ENCODE measurements at regions not wholly inside any gene's neighbourhood (a gene's known extent, or its start where the extent isn't known, plus 50 kb on each side); places are given as distances from the start of the nearest gene placed in this dataset.

DNA sequence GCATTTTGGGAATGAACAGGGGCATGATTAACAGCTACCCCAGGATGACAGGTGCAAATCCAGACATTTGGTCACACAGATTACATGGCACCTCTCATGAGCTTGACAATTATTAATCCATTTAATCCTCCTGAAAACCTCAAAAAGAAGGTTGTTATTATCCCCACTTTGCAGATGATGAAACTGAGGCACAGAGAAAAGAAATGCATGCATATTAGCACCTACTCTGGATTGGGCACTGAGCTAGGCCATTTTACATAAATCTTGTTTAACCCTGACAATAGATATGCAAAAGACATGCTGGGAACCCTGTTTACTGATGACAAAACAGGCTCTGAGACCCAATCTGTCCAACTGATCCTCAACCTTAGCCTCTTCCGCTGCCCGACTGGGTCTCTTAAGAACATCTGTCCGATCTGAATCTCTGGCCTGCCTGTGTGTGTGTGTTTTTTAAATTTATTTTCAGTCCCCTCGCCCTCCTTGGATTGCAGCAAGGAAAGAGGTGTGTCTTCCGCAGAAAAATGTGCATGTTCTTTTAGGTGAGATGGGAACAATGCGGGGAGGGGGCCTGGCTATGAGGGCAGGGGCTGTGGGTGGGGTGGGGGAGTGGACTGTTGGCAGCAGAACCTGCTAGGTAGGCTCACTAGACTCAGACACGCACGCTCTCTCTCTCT lies 162.5 kb downstream of the WNT7A start:
- TF ChIP-seq, protein P1, sequence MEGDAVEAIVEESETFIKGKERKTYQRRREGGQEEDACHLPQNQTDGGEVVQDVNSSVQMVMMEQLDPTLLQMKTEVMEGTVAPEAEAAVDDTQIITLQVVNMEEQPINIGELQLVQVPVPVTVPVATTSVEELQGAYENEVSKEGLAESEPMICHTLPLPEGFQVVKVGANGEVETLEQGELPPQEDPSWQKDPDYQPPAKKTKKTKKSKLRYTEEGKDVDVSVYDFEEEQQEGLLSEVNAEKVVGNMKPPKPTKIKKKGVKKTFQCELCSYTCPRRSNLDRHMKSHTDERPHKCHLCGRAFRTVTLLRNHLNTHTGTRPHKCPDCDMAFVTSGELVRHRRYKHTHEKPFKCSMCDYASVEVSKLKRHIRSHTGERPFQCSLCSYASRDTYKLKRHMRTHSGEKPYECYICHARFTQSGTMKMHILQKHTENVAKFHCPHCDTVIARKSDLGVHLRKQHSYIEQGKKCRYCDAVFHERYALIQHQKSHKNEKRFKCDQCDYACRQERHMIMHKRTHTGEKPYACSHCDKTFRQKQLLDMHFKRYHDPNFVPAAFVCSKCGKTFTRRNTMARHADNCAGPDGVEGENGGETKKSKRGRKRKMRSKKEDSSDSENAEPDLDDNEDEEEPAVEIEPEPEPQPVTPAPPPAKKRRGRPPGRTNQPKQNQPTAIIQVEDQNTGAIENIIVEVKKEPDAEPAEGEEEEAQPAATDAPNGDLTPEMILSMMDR (IDR thresholded peaks at IDR 0.05), result no peak
- TF ChIP-seq AFF4 (CRISPR knock-in tag; IDR thresholded peaks at IDR 0.05; ENCODE audit: borderline replicate concordance) (no peak), NR2C2 (CRISPR knock-in tag; IDR thresholded peaks at IDR 0.05) (no peak), CREM (CRISPR knock-in tag; IDR thresholded peaks at IDR 0.05) (no peak), GTF2I (CRISPR knock-in tag; conservative IDR thresholded peaks at IDR 0.05) (no peak), ZNF121 (CRISPR knock-in tag; IDR thresholded peaks at IDR 0.05) (no peak), FOXP1 (CRISPR knock-in tag; IDR thresholded peaks at IDR 0.05; ENCODE audit: borderline replicate concordance) (no peak), ETV6 (CRISPR knock-in tag; IDR thresholded peaks at IDR 0.05) (no peak), CBFB (CRISPR knock-in tag; IDR thresholded peaks at IDR 0.05; ENCODE audit: low read depth) (no peak)
- TF ChIP-seq, protein P2, sequence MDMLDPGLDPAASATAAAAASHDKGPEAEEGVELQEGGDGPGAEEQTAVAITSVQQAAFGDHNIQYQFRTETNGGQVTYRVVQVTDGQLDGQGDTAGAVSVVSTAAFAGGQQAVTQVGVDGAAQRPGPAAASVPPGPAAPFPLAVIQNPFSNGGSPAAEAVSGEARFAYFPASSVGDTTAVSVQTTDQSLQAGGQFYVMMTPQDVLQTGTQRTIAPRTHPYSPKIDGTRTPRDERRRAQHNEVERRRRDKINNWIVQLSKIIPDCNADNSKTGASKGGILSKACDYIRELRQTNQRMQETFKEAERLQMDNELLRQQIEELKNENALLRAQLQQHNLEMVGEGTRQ (CRISPR knock-in tag; IDR thresholded peaks at IDR 0.05), result no peak
- TF ChIP-seq, protein P3, sequence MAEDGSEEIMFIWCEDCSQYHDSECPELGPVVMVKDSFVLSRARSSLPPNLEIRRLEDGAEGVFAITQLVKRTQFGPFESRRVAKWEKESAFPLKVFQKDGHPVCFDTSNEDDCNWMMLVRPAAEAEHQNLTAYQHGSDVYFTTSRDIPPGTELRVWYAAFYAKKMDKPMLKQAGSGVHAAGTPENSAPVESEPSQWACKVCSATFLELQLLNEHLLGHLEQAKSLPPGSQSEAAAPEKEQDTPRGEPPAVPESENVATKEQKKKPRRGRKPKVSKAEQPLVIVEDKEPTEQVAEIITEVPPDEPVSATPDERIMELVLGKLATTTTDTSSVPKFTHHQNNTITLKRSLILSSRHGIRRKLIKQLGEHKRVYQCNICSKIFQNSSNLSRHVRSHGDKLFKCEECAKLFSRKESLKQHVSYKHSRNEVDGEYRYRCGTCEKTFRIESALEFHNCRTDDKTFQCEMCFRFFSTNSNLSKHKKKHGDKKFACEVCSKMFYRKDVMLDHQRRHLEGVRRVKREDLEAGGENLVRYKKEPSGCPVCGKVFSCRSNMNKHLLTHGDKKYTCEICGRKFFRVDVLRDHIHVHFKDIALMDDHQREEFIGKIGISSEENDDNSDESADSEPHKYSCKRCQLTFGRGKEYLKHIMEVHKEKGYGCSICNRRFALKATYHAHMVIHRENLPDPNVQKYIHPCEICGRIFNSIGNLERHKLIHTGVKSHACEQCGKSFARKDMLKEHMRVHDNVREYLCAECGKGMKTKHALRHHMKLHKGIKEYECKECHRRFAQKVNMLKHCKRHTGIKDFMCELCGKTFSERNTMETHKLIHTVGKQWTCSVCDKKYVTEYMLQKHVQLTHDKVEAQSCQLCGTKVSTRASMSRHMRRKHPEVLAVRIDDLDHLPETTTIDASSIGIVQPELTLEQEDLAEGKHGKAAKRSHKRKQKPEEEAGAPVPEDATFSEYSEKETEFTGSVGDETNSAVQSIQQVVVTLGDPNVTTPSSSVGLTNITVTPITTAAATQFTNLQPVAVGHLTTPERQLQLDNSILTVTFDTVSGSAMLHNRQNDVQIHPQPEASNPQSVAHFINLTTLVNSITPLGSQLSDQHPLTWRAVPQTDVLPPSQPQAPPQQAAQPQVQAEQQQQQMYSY (CRISPR knock-in tag; IDR thresholded peaks at IDR 0.05), result no peak
